Testis (tissue), 2 donors: ENCODE measurements at regions not wholly inside any gene's neighbourhood (a gene's known extent, or its start where the extent isn't known, plus 50 kb on each side); places are given as distances from the start of the nearest gene placed in this dataset.

ENCODE experiments used
- DNase-seq: peaks from one replicate; pipeline ENCODE4 v3.0.0-alpha.2; 2019
- H3K27ac ChIP-seq, 2 donors: fragments of 200-600 bp; sonication (generic); one replicate each; pipeline ENCODE4 v1.5.1; 2019
- H3K27me3 ChIP-seq: fragments of 200-600 bp; sonication (generic); one replicate; pipeline ENCODE4 v1.5.1; 2019
- H3K36me3 ChIP-seq: fragments of 200-600 bp; sonication (generic); one replicate; pipeline ENCODE4 v1.5.1; 2017; ENCODE audit warnings: low read depth; ENCODE audit errors: missing control alignments
- H3K4me1 ChIP-seq: fragments of 200-600 bp; sonication (generic); one replicate; pipeline ENCODE4 v1.5.1; 2019
- H3K4me3 ChIP-seq, 2 donors: fragments of 200-600 bp; sonication (generic); one replicate each; pipeline ENCODE4 v1.5.1; 2017 to 2019
- H3K9me3 ChIP-seq: fragments of 200-600 bp; sonication (generic); one replicate; pipeline ENCODE4 v1.5.1; 2017
- POLR2A ChIP-seq: fragments of 450-650 bp; IDR thresholded peaks from one replicate; pipeline ENCODE4 v1.6.1; 2017; ENCODE audit warnings: antibody characterized with exemption, mild to moderate bottlenecking, moderate library complexity
- WGBS, 2 donors: methylation state at CpG; one replicate each; pipeline ENCODE4 v1.1.5; 2018; 5-methylcytosine and 5-hydroxymethylcytosine counted together
- intact Hi-C: fragments of 100-400 bp; cut with DNase I; formaldehyde crosslinking; loops from one replicate; pipeline ENCODE4 v1.15.1; 2023; ENCODE audit warnings: low total_unique reads
- TF ChIP-seq, protein P1 (sequence below), 3 experiments: fragments of 450-650 bp in 2 of 3; fragments of 200-600 bp in 1 of 3; sonication (generic) in 1 of 3; IDR thresholded peaks; one replicate each; pipeline ENCODE4 v1.5.1; 2016 to 2019; ENCODE audit warnings: antibody characterized with exemption in 3 of 3, mild to moderate bottlenecking in 2 of 3, moderate library complexity in 1 of 3

- DNase-seq = no peak
- Histone ChIP-seq H3K36me3 (no peaks in the 10 kb centered on the region), H3K27ac (no peak overlapping the region), H3K9me3 (no peaks in the 10 kb centered on the region), H3K4me1 (no peaks in the 10 kb centered on the region), H3K27me3 (no peaks in the 10 kb centered on the region), H3K4me3 (no peak overlapping the region)
- intact Hi-C loops = no loop called here
- 83 to 86% methylated on average over 3 of the region's 3 CpGs for WGBS, 2 donors
- TF ChIP-seq, protein P1, sequence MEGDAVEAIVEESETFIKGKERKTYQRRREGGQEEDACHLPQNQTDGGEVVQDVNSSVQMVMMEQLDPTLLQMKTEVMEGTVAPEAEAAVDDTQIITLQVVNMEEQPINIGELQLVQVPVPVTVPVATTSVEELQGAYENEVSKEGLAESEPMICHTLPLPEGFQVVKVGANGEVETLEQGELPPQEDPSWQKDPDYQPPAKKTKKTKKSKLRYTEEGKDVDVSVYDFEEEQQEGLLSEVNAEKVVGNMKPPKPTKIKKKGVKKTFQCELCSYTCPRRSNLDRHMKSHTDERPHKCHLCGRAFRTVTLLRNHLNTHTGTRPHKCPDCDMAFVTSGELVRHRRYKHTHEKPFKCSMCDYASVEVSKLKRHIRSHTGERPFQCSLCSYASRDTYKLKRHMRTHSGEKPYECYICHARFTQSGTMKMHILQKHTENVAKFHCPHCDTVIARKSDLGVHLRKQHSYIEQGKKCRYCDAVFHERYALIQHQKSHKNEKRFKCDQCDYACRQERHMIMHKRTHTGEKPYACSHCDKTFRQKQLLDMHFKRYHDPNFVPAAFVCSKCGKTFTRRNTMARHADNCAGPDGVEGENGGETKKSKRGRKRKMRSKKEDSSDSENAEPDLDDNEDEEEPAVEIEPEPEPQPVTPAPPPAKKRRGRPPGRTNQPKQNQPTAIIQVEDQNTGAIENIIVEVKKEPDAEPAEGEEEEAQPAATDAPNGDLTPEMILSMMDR (IDR thresholded peaks at IDR 0.05) = no peak
- no peak for TF ChIP-seq POLR2A
Measured at GRCh38 chr2:15769235-15769634, 171.1 kb upstream of the MYCN start.

DNA sequence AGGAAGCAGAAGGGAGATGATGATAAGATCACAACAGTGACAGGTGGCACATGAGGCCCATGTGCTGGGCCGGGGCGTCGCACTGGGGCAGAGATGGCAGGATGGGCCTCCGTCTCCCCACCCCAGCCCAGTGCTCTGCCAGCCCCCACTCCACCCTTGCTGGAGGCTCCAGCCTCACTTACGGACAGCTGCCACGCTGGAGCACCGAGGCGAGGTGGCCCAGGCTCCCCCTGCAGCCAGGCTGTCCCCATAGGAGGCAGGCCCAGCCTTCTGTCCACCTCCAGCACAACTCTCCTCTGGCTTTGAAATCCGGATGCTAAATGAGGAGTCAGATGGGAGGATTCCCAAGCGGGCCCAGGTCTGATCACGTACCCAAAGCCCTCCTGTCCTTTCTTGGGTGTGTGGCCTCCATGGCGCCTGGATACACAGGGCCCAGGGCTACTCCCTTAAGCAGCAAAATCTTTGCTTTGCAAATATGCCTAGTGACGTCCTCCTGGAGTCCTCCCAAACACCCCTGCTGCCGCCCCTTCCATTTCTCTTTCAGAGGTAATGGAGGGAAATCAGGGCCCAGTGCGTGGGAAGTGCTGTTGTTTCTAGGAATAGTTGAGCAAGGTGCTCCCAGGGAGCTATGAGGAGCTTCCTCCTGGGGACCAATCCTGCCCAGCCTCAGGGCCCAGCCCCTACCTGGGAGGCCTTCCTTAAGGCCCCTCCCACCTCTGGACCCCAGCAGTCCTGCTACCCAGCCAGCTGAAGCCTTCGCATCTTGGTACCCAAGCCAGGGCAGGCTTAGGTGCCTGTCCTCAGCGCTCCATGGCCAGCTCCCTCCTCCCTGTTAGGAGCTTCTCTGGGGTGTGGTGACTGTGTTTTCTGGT lies 170.4 kb upstream of the MYCN start:
- no peak for DNase-seq
- no peak overlapping the region for H3K27ac ChIP-seq
- no peaks in the 10 kb centered on the region for H3K4me1 ChIP-seq
- intact Hi-C loops = no loop called here
- H3K4me3 ChIP-seq = no peak overlapping the region
- TF ChIP-seq, protein P1 (IDR thresholded peaks at IDR 0.05) = no peak
- no peak for TF ChIP-seq POLR2A
- no peaks in the 10 kb centered on the region for H3K36me3 ChIP-seq
- WGBS, 2 donors = 85 to 91% methylated on average over 17 of the region's 17 CpGs
- H3K27me3 ChIP-seq = no peaks in the 10 kb centered on the region
- H3K9me3 ChIP-seq = no peaks in the 10 kb centered on the region

GRCh38 chr2:15770606-15771005 lies 169.7 kb upstream of the MYCN start:
- H3K4me1 ChIP-seq = no peaks in the 10 kb centered on the region
- no peak overlapping the region for H3K4me3 ChIP-seq
- H3K9me3 ChIP-seq = no peaks in the 10 kb centered on the region
- no peaks in the 10 kb centered on the region for H3K27me3 ChIP-seq
- no peak overlapping the region for H3K27ac ChIP-seq
- intact Hi-C loops = no loop called here
- 90 to 100% methylated on average over 4 to 12 of the region's 12 CpGs for WGBS, 2 donors
- no peak for DNase-seq
- TF ChIP-seq POLR2A = no peak
- TF ChIP-seq, protein P1 (IDR thresholded peaks at IDR 0.05) = no peak
- H3K36me3 ChIP-seq = no peaks in the 10 kb centered on the region

DNA sequence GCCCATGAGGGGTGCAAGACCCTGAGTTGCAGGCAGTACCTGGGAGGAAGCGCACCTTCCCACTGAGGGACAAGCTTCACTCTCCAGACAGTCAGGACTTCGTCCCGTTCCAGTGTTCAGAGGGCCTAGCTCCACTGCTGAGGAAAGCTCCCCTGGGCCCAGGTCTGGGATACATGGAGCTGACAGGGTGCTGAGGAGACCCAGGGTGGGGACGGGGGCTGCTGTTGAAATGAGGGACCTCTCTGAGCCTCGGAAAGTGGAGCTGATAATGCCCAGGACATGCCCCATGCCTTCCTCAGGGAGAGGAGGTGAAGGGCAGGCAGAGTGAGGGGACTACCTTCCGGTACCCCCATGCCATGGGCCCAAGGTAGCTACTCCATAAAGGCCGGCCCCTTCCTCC lies 169.2 kb upstream of the MYCN start:
- Histone ChIP-seq H3K4me1 (no peaks in the 10 kb centered on the region), H3K36me3 (no peaks in the 10 kb centered on the region), H3K27me3 (no peaks in the 10 kb centered on the region), H3K27ac (no peak overlapping the region), H3K9me3 (no peaks in the 10 kb centered on the region), H3K4me3 (no peak overlapping the region)
- intact Hi-C loops = no loop called here
- TF ChIP-seq, protein P1 (IDR thresholded peaks at IDR 0.05) = no peak
- no peak for TF ChIP-seq POLR2A
- WGBS, 2 donors = 90 to 97% methylated on average over 2 to 7 of the region's 7 CpGs
- no peak for DNase-seq
